ENCODE measurements at regions not wholly inside any gene's neighbourhood (a gene's known extent, or its start where the extent isn't known, plus 50 kb on each side); places are given as distances from the start of the nearest gene placed in this dataset.

DNA sequence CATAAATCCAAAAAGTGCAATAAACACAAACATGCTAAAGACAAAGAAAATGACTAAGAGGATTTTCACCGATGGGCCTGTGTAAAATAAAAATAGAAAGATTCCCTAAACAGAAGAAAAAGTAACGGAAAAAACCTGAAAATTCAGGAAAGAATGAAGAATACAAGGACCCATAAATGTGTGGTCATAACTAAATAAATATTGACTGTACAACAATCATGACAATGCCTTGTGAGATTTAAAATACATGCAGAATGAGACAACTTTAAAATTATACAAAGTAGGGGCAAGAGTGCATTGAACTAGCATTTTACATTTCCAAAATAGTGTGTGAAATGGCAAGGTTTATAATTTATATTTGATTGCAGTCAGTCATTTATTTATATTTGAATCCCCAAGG lies 409.1 kb upstream of the ANKRD30A start:
- no peak for FAIRE-seq

More for the DNA sequence above, 409.1 kb upstream of the ANKRD30A start:
- no peak for DNase-seq (ENCODE audit: low read depth in 1 of 2, low spot score in 2 of 2)
- no peak overlapping the region for H3K56ac ChIP-seq (replicated peaks; ENCODE audit: insufficient read length, low read depth, low read length)
- H4K5ac ChIP-seq (ENCODE audit: insufficient read length, low read depth, low read length) = no peak overlapping the region
- no peaks in the 10 kb centered on the region for H4K20me1 ChIP-seq (replicated peaks in 1 of 2; ENCODE audit: control insufficient read depth in 1 of 2, insufficient read depth in 2 of 2, low read length in 2 of 2)
- no peak overlapping the region for H3K4me2 ChIP-seq (ENCODE audit: insufficient read depth in 1 of 2, low read depth in 2 of 2, low read length in 2 of 2)
- ChIA-PET CTCF (ENCODE audit: partially characterized antibody) (interaction anchor here (0.9 kb wide), 1 partner anchor 33 kb away, joined by 3 read pairs; no protein-coding TSS in a partner anchor), POLR2A (ENCODE audit: partially characterized antibody) (no interaction called here)
- H3K4me3 ChIP-seq (ENCODE audit: extremely low read depth in 1 of 4, insufficient read depth in 2 of 4, low read depth in 3 of 4, low read length in 4 of 4) = no peak overlapping the region
- H2BK20ac ChIP-seq (ENCODE audit: low read length) = no peak overlapping the region
- no peaks in the 10 kb centered on the region for H3K79me1 ChIP-seq (ENCODE audit: low read depth, low read length)
- H3K9me3 ChIP-seq (ENCODE audit: insufficient read depth in 2 of 2, low read depth in 1 of 2, low read length in 1 of 2) = no peaks in the 10 kb centered on the region
- no peak overlapping the region for H4K8ac ChIP-seq (ENCODE audit: extremely low read depth, insufficient read depth, low read length)
- H3K4me1 ChIP-seq (replicated peaks in 1 of 4; ENCODE audit: control insufficient read depth in 3 of 4, insufficient read depth in 4 of 4, low read length in 3 of 4) = no peaks in the 10 kb centered on the region
- no peak overlapping the region for H3K14ac ChIP-seq (ENCODE audit: insufficient read length)
- no peak overlapping the region for H2BK5ac ChIP-seq (ENCODE audit: low read depth, low read length)
- H3K4ac ChIP-seq (replicated peaks; ENCODE audit: insufficient read length, low read depth, low read length) = no peak overlapping the region
- no peaks in the 10 kb centered on the region for H3K79me2 ChIP-seq (ENCODE audit: control insufficient read depth in 1 of 2, insufficient read depth in 2 of 2, low read length in 2 of 2)
- TF ChIP-seq, protein P1, sequence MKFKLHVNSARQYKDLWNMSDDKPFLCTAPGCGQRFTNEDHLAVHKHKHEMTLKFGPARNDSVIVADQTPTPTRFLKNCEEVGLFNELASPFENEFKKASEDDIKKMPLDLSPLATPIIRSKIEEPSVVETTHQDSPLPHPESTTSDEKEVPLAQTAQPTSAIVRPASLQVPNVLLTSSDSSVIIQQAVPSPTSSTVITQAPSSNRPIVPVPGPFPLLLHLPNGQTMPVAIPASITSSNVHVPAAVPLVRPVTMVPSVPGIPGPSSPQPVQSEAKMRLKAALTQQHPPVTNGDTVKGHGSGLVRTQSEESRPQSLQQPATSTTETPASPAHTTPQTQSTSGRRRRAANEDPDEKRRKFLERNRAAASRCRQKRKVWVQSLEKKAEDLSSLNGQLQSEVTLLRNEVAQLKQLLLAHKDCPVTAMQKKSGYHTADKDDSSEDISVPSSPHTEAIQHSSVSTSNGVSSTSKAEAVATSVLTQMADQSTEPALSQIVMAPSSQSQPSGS (IDR thresholded peaks at IDR 0.05; ENCODE audit: low read length) = no peak
- TF ChIP-seq SP1 (IDR thresholded peaks at IDR 0.05; ENCODE audit: low read depth, low read length) (no peak), GTF2F1 (IDR thresholded peaks at IDR 0.05; ENCODE audit: borderline replicate concordance, low read depth, low read length) (no peak), ZNF274 (IDR thresholded peaks at IDR 0.05; ENCODE audit: borderline replicate concordance, extremely low read depth, low read length) (no peak), CTBP2 (IDR thresholded peaks at IDR 0.05; ENCODE audit: borderline replicate concordance, insufficient read depth, insufficient read length, low read length) (no peak), TEAD4 (IDR thresholded peaks at IDR 0.05; ENCODE audit: low read depth, low read length) (no peak), BCL11A (IDR thresholded peaks at IDR 0.05; ENCODE audit: low read depth in 2 of 2, low read length in 2 of 2) (no peak), EZH2 (IDR thresholded peaks at IDR 0.05; ENCODE audit: low read depth, low read length, severe bottlenecking) (no peak), RNF2 (IDR thresholded peaks at IDR 0.05; ENCODE audit: borderline replicate concordance, low read depth, low read length, missing control alignments, poor library complexity, severe bottlenecking) (no peak), KDM4A (IDR thresholded peaks at IDR 0.05; ENCODE audit: low read depth, low read length, severe bottlenecking) (no peak)
- TF ChIP-seq, protein P2, sequence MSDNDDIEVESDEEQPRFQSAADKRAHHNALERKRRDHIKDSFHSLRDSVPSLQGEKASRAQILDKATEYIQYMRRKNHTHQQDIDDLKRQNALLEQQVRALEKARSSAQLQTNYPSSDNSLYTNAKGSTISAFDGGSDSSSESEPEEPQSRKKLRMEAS (IDR thresholded peaks at IDR 0.05) = no peak
- WGBS, 2 experiments (ENCODE audit: extremely low coverage in 1 of 2, insufficient coverage in 1 of 2, insufficient read length in 1 of 2, insufficient replicate concordance in 2 of 2, low coverage in 1 of 2, low lambda C conversion rate in 2 of 2, missing lambda C conversion rate in 1 of 2) = 96% methylated on average over 2 of the region's 2 CpGs; no CpG with 5 or more reads in 1 of the 2 experiments
- no peak overlapping the region for H4K91ac ChIP-seq (replicated peaks; ENCODE audit: insufficient read length, low read length)
- H3K23me2 ChIP-seq (ENCODE audit: low read depth, low read length) = no peaks in the 10 kb centered on the region
- H2BK120ac ChIP-seq (replicated peaks; ENCODE audit: low read depth, low read length) = no peak overlapping the region
- H2AK5ac ChIP-seq (ENCODE audit: low read depth, low read length) = no peak overlapping the region
- H3K9ac ChIP-seq (replicated peaks in 1 of 4; ENCODE audit: extremely low read depth in 1 of 4, low read depth in 3 of 4, low read length in 3 of 4) = no peak overlapping the region
- no peaks in the 10 kb centered on the region for H3K36me3 ChIP-seq (ENCODE audit: control insufficient read depth in 2 of 4, insufficient read depth in 4 of 4, low read length in 3 of 4)
- no peak overlapping the region for H3K18ac ChIP-seq (ENCODE audit: extremely low read depth, low read length)
- no peak overlapping the region for H2BK15ac ChIP-seq (ENCODE audit: low read length)
- no peak overlapping the region for H2AFZ ChIP-seq (ENCODE audit: low read length)
- no peak overlapping the region for H2BK12ac ChIP-seq (ENCODE audit: low read depth, low read length)
- H3K23ac ChIP-seq (ENCODE audit: insufficient read length) = no peak overlapping the region
- H3K27me3 ChIP-seq (replicated peaks in 1 of 4; ENCODE audit: control insufficient read depth in 3 of 4, extremely low read depth in 1 of 4, insufficient read depth in 3 of 4, low read length in 3 of 4) = no peaks in the 10 kb centered on the region
- no peak overlapping the region for H3K27ac ChIP-seq (ENCODE audit: low read depth, low read length)
